Gastroesophageal sphincter (tissue), 4 donors: ENCODE measurements at regions not wholly inside any gene's neighbourhood (a gene's known extent, or its start where the extent isn't known, plus 50 kb on each side); places are given as distances from the start of the nearest gene placed in this dataset.

Source experiments
- ATAC-seq: fragments of 150-250 bp; one replicate; pipeline ENCODE4 v1.9.1; 2016; ENCODE audit warnings: mild to moderate bottlenecking, moderate library complexity
- H3K27ac ChIP-seq, 4 donors: fragments of 200-600 bp; sonication (generic) in 3 of 4; 1 replicate in 3 of 4; 2 replicates in 1 of 4; pipeline ENCODE4 v1.5.1; 2016 to 2019
- H3K27me3 ChIP-seq: fragments of 200-600 bp; sonication (generic); one replicate; pipeline ENCODE4 v1.5.1; 2019
- H3K36me3 ChIP-seq, 2 donors: fragments of 200-600 bp; sonication (generic); one replicate each; pipeline ENCODE4 v1.5.1; 2019; ENCODE audit warnings: control low read depth in 1 of 2
- H3K4me1 ChIP-seq, 3 donors: fragments of 200-600 bp; sonication (generic); 1 replicate in 2 of 3; 2 replicates in 1 of 3; pipeline ENCODE4 v1.5.1; 2016 to 2019; ENCODE audit warnings: control low read depth in 2 of 3
- H3K4me3 ChIP-seq, 2 donors: fragments of 200-600 bp; sonication (generic); one replicate each; pipeline ENCODE4 v1.5.1; 2019; ENCODE audit warnings: mild to moderate bottlenecking in 1 of 2, moderate library complexity in 1 of 2
- H3K9me3 ChIP-seq, 3 donors: fragments of 200-600 bp; sonication (generic); one replicate each; pipeline ENCODE4 v1.5.1; 2017 to 2019; ENCODE audit warnings: control low read depth in 2 of 3
- EP300 ChIP-seq: sonication (generic); formaldehyde crosslinking; IDR thresholded peaks from one replicate; pipeline ENCODE4 v1.6.1; 2017; ENCODE audit warnings: antibody characterized with exemption, mild to moderate bottlenecking
- POLR2A ChIP-seq, 2 donors: fragments of 450-650 bp; IDR thresholded peaks; one replicate each; pipeline ENCODE4 v1.6.1; 2017; ENCODE audit warnings: antibody characterized with exemption in 2 of 2, mild to moderate bottlenecking in 2 of 2, moderate library complexity in 1 of 2
- POLR2AphosphoS5 ChIP-seq: sonication (generic); formaldehyde crosslinking; IDR thresholded peaks from one replicate; pipeline ENCODE4 v1.6.1; 2017; ENCODE audit warnings: antibody characterized with exemption
- WGBS, 2 donors: methylation state at CpG; one replicate each; pipeline ENCODE4 v1.1.5; 2018; ENCODE audit warnings: low coverage in 1 of 2; 5-methylcytosine and 5-hydroxymethylcytosine counted together
- TF ChIP-seq, protein P1 (sequence below), 4 experiments: fragments of 200-600 bp in 2 of 4; fragments of 450-650 bp in 2 of 4; sonication (generic) in 1 of 4; IDR thresholded peaks; one replicate each; pipeline ENCODE4 v1.5.1; 2017 to 2019; ENCODE audit warnings: antibody characterized with exemption in 4 of 4, mild to moderate bottlenecking in 2 of 4, moderate library complexity in 2 of 4

DNA sequence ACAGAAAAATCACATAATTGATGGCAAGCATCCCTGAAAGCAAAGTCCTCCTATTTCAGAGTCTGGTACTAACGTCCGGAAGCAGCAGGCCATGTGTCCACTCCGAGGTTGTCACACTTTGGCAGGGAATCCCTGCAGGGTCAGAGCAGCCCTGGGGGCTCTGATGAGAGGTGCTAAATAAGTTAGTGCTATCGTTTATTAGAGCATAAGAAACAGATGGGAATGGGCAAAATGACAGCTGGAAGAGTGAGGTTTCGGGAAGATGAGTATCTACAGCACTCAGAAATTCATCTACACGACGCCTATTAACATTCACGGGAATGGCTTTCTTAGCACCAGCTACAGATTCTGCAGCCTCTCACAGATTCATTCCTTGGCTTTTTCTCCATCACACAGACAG lies 465.4 kb upstream of the PSMD7 start:
- Histone ChIP-seq H3K36me3 (no peaks in the 10 kb centered on the region), H3K9me3 (no peaks in the 10 kb centered on the region), H3K4me1 (no peaks in the 10 kb centered on the region), H3K27me3 (no peaks in the 10 kb centered on the region), H3K4me3 (no peak overlapping the region), H3K27ac (no peak overlapping the region)
- TF ChIP-seq EP300 = no peak
- no peak for TF ChIP-seq POLR2AphosphoS5
- no peak for TF ChIP-seq POLR2A (IDR thresholded peaks at IDR 0.05)
- TF ChIP-seq, protein P1, sequence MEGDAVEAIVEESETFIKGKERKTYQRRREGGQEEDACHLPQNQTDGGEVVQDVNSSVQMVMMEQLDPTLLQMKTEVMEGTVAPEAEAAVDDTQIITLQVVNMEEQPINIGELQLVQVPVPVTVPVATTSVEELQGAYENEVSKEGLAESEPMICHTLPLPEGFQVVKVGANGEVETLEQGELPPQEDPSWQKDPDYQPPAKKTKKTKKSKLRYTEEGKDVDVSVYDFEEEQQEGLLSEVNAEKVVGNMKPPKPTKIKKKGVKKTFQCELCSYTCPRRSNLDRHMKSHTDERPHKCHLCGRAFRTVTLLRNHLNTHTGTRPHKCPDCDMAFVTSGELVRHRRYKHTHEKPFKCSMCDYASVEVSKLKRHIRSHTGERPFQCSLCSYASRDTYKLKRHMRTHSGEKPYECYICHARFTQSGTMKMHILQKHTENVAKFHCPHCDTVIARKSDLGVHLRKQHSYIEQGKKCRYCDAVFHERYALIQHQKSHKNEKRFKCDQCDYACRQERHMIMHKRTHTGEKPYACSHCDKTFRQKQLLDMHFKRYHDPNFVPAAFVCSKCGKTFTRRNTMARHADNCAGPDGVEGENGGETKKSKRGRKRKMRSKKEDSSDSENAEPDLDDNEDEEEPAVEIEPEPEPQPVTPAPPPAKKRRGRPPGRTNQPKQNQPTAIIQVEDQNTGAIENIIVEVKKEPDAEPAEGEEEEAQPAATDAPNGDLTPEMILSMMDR (IDR thresholded peaks at IDR 0.05) = no peak
- no peak for ATAC-seq
- 68 to 85% methylated on average over 5 to 8 of the region's 8 CpGs for WGBS, 2 donors

DNA sequence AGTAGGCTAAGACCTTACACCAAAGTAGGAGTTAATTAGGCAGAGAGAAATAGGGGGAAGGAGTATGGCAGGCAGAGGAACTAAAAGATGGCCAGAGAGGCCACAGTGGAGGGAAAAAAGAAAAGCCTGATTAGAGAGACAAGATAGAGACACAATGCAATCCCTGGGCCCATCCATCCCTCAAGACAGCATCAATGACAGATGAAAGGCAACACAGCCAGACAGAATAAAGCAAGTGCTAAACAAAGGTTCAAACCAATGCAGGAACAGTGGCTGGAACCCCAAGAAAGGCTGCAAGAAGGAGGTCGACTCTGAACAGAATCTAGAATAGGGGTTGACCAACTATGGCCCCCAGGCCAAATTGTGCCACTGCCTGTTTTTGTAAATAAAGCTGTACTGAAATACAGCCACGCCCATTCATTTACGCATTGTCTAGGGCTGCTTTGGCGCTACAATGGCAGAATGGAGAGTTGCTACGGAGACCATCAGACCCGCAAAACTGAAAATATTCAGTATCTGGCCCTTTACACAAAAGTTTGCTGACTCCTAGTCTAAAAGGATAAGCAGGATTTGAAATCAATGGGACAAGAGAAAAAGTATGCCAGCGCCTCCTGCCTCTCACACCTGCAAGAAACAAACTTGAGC lies 473.3 kb upstream of the PSMD7 start:
- Histone ChIP-seq H3K27ac (no peak overlapping the region), H3K4me3 (no peak overlapping the region), H3K4me1 (no peaks in the 10 kb centered on the region), H3K36me3 (no peaks in the 10 kb centered on the region), H3K9me3 (peaks cover 0 to 7% (median 0%) of the 10 kb centered on the region in 3 donors), H3K27me3 (no peaks in the 10 kb centered on the region)
- TF ChIP-seq POLR2A (IDR thresholded peaks at IDR 0.05) (no peak), POLR2AphosphoS5 (no peak), EP300 (no peak)
- TF ChIP-seq, protein P1 (IDR thresholded peaks at IDR 0.05) = no peak
- 84 to 88% methylated on average over 4 to 7 of the region's 7 CpGs for WGBS, 2 donors
- no peak for ATAC-seq

DNA sequence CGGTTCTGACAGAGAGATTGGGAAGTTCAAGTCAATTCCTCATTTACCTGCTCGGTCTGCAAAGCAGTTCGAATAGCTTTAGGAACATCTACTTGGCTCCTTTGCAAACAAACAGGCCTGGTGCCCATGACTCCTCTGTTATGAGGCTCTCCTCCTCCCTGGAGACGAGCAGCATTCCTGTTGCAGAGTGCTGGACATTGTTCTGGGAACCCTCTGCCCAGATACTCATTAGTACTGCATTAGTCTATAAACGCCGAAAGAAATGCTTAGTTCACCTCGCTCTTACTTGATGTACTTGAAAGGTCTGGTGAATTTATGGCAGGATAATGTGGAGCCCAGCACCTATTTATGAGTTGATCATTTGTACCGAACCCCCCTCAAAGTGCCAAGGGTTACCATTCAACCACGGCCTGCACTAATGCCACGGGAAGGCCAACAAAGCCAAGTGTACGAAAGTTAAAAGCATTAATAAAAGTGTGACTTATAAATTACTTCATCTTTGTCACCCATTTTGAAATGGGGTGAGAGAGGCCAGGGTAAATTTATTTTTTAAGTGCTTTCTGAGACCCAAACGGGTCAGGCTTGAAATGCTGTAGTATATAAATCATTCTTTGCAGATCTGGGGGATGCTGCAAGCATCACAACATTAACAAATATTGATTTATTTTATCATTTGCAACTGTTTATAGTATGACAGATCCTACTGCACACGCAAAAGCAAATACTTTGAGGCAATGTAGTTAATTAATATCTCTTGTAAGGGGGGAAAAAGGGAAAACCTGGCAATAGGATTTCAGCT lies 478.9 kb upstream of the PSMD7 start:
- Histone ChIP-seq H3K4me3 (no peak overlapping the region), H3K4me1 (peaks cover 0 to 5% (median 4%) of the 10 kb centered on the region in 3 donors), H3K27me3 (no peaks in the 10 kb centered on the region), H3K27ac (no peak overlapping the region), H3K9me3 (peaks cover 0 to 7% (median 0%) of the 10 kb centered on the region in 3 donors), H3K36me3 (no peaks in the 10 kb centered on the region)
- 47 to 50% methylated on average over 9 of the region's 13 CpGs for WGBS, 2 donors
- no peak for TF ChIP-seq POLR2AphosphoS5
- no peak for TF ChIP-seq EP300
- TF ChIP-seq, protein P1 (IDR thresholded peaks at IDR 0.05) = no peak
- no peak for TF ChIP-seq POLR2A (IDR thresholded peaks at IDR 0.05)
- ATAC-seq = no peak

DNA sequence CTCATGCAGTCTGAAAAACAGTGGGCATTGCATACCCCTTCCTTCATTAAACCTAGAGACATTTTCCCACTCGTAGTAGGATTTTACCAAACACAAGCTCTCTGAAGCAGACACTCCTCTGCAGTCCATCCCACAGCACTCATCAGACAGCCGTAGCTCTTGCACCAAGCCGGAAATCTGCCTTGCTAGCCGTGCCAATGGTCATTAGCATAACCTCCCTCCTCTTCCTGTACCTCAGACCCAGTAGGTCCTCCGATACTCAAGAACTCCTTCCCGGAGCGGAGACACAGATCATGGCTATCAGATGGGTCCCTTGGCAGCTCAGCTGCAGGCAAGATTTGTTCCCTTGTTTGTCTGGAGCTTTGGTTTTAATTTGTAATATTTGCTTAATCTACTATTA lies 483.1 kb upstream of the PSMD7 start:
- 58 to 69% methylated on average over 2 to 7 of the region's 7 CpGs for WGBS, 2 donors
- TF ChIP-seq, protein P1 (IDR thresholded peaks at IDR 0.05) = no peak
- TF ChIP-seq EP300 (no peak), POLR2AphosphoS5 (no peak), POLR2A (IDR thresholded peaks at IDR 0.05) (no peak)
- H3K27ac ChIP-seq = no peak overlapping the region
- ATAC-seq = no peak
- H3K36me3 ChIP-seq = no peaks in the 10 kb centered on the region
- H3K27me3 ChIP-seq = no peaks in the 10 kb centered on the region
- no peaks in the 10 kb centered on the region for H3K9me3 ChIP-seq
- no peak overlapping the region for H3K4me3 ChIP-seq
- H3K4me1 ChIP-seq = peaks cover 0 to 5% (median 4%) of the 10 kb centered on the region in 3 donors

DNA sequence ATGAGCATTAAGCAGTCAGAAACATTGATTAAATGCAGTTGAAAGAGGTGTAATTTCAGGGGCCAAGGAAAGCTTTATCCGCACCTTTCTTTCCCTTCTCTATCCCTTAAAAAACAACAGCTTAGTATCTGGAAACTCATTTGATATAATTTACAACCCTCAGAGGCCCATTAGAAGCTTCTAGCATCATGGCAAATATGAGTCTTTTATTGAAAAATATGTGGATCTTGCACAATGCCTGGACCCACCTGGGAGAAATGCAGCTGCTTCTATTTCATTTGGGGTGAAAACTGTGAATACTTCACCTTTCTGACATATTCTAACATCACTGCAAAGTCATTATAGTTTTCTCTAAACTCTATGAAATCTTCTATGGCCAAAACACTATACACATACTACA lies 492.2 kb upstream of the PSMD7 start:
- 94 to 100% methylated on average over 1 of the region's 1 CpG for WGBS, 2 donors
- Histone ChIP-seq H3K27me3 (no peaks in the 10 kb centered on the region), H3K4me1 (no peaks in the 10 kb centered on the region), H3K27ac (no peak overlapping the region), H3K36me3 (no peaks in the 10 kb centered on the region), H3K4me3 (no peak overlapping the region), H3K9me3 (no peaks in the 10 kb centered on the region)
- ATAC-seq = no peak
- TF ChIP-seq POLR2AphosphoS5 = no peak
- TF ChIP-seq, protein P1 (IDR thresholded peaks at IDR 0.05) = no peak
- TF ChIP-seq EP300 = no peak
- TF ChIP-seq POLR2A (IDR thresholded peaks at IDR 0.05) = no peak
